GM12865 (cell line): ENCODE measurements at regions not wholly inside any gene's neighbourhood (a gene's known extent, or its start where the extent isn't known, plus 50 kb on each side); places are given as distances from the start of the nearest gene placed in this dataset.

ENCODE experiments used
- DNase-seq: peaks from one replicate; pipeline ENCODE4 v3.0.0; 2010; ENCODE audit warnings: low read depth
- H3K4me3 ChIP-seq: 2 replicates; pipeline ENCODE4 v1.5.1; 2011; ENCODE audit warnings: mild to moderate bottlenecking, low read depth, low read length, control low read depth
- TF ChIP-seq, protein P1 (sequence below): IDR thresholded peaks from 2 replicates; pipeline ENCODE4 v1.5.1; 2011; ENCODE audit warnings: low read length, control low read depth, low read depth, inconsistent platforms; ENCODE audit not compliant: insufficient read depth; ENCODE audit errors: missing control alignments

DNA sequence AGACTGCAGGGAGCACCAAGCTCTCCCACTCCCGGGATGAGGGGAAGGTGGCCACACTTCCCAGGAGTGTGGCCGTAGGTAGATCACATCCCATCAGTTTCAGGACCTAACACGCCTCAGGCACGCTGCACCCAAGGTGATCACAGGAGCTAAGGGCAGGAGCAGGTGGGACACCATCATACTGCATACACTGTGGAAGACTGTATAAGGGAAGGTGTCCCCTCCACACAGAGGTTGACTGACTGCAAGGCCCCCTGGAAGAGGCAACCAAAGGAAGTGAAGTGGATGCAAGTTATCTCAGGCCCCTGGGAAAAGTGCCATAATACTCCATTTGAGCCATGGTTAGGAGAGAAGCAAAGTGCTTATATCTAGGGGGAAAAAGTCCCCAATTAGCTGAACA, 351.9 kb upstream of the SMIM21 start:
- no peak overlapping the region for H3K4me3 ChIP-seq
- TF ChIP-seq, protein P1, sequence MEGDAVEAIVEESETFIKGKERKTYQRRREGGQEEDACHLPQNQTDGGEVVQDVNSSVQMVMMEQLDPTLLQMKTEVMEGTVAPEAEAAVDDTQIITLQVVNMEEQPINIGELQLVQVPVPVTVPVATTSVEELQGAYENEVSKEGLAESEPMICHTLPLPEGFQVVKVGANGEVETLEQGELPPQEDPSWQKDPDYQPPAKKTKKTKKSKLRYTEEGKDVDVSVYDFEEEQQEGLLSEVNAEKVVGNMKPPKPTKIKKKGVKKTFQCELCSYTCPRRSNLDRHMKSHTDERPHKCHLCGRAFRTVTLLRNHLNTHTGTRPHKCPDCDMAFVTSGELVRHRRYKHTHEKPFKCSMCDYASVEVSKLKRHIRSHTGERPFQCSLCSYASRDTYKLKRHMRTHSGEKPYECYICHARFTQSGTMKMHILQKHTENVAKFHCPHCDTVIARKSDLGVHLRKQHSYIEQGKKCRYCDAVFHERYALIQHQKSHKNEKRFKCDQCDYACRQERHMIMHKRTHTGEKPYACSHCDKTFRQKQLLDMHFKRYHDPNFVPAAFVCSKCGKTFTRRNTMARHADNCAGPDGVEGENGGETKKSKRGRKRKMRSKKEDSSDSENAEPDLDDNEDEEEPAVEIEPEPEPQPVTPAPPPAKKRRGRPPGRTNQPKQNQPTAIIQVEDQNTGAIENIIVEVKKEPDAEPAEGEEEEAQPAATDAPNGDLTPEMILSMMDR = no peak
- DNase-seq = no peak

DNA sequence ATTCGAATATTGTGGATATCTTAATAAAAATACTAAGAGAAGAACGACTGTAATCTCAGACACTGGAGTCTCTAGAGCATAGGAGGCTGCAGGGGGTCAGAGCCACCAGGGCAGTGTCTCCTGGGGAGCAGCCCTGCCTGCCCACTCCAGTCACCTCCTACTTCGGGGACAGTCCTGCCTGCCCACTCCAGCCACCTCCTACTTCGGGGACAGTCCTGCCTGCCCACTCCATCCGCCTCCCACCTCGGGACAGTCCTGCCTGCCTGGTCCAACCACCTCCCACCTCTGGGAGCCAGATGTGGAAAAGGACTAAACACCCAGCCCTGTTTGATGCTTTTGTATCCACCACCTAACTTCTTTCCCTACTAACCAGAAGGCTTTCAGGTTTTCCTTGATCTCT, 350.1 kb upstream of the SMIM21 start:
- no peak for DNase-seq
- H3K4me3 ChIP-seq = no peak overlapping the region
- TF ChIP-seq, protein P1 = no peak

DNA sequence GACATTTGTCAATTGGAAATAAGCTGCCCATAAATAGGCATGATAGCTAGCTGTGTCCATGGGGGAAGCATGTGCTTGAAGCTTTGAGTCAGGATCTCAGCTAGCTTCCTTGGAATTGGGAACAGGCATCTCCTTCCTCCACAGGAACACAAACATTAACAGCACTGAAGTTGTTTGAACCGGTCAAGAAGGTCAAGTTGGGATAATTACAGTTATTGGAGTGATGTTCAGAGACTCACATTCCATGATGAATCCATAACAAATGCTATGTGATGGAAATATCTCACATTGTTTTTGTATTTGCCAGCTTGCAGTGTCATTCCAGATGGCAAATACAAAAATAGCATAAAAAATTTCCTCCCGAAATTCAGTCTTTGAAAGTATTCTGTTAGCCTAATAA, 347.6 kb upstream of the SMIM21 start:
- no peak for DNase-seq
- TF ChIP-seq, protein P1 = no peak
- no peak overlapping the region for H3K4me3 ChIP-seq

DNA sequence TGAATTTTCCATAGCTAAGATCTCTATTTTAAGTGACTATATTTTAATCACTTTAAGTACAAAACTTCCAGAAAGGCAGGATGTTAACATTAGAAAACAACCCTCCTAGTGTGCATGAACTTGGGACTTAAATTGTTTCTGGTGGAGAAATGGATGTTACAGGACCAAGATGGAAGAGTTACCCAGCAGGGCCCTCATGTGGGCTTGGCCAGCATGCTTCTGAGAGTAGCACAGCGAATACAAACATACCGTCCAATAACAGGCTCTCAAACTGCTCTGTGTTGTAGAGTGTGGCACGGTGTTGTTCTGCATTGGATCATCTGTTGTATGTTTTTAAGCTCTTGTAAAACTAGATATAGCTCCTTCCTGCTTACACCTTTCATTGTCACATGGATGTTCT, 346.1 kb upstream of the SMIM21 start:
- no peak overlapping the region for H3K4me3 ChIP-seq
- TF ChIP-seq, protein P1 = no peak
- DNase-seq = no peak

DNA sequence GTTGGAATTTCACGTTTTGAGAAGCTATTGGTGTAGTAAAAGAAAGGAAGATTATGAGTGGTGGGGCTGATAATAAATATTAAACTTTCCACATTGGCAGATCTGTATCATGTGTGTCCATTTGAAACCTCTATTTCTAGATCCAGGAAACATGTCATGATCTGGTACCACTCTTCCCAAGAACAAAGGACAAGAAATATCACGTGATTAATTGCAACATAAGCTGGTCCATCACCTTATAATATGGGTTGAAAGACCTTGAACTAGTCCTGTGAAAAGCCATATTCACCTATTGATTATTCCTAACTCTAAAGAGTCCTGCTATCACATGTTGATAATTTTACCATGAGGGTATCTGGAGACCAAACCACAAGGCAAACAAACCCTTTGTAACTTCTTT, 335.3 kb upstream of the SMIM21 start:
- TF ChIP-seq, protein P1 = no peak
- no peak overlapping the region for H3K4me3 ChIP-seq
- DNase-seq = no peak

DNA sequence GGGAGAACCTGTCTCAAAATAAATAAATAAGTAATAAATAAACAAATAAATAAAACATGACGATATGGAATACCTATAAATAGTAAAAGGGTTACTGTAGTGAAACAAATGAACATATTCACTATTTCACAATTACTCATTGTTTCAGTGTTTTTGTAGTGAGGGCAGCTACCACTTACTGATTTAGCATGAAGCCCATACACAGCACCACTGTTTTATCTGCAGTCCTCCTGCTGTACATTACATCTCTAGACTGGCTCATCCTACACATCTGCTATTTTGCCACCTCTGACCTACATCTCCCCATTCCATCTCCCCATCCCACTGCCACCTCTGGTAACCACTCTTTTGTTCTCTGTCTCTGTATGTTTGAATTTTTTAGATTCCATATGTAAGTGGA, 332.7 kb upstream of the SMIM21 start:
- TF ChIP-seq, protein P1 = no peak
- no peak overlapping the region for H3K4me3 ChIP-seq
- DNase-seq = no peak

DNA sequence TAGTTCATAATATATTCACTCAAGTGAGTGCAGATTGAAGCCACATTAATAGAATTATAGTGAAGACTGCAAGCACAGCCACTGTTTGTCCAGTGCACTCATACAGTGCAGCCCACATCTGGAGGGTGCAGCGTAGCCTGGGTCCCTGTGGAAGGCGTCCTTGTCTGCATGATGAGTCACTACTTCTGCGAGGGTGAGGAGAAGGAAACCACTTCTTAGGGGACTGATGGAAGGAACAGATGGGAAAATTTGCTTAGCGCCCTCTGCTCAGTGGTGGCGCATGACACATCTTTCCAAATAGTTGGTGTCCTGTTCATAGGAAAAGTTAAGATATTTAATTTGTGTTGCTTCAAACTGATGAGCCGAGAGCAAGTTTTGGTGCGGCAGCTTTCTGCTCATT, 330.4 kb upstream of the SMIM21 start:
- DNase-seq = no peak
- TF ChIP-seq, protein P1 = no peak
- H3K4me3 ChIP-seq = no peak overlapping the region
